Iris pigment epithelial cell (primary cell): ENCODE measurements at regions not wholly inside any gene's neighbourhood (a gene's known extent, or its start where the extent isn't known, plus 50 kb on each side); places are given as distances from the start of the nearest gene placed in this dataset.

Experiments used
- DNase-seq: peaks from one replicate; pipeline ENCODE4 v3.0.0-alpha.2; 2011; ENCODE audit warnings: low read depth

- no peak for DNase-seq
Observed at GRCh38 chr3:61311044-61311443, 59.8 kb upstream of the FHIT start.

GRCh38 chr3:61315871-61316270 is 64.6 kb upstream of the FHIT start:
- DNase-seq: peak; percentile 3

- no peak for DNase-seq
Observed at GRCh38 chr3:61323094-61323493, 71.8 kb upstream of the FHIT start.

GRCh38 chr3:61331929-61332552 is 80.8 kb upstream of the FHIT start:
- no peak for DNase-seq

- no peak for DNase-seq
Observed at GRCh38 chr3:61333192-61333961, 82.1 kb upstream of the FHIT start.

- DNase-seq: no peak
Observed at GRCh38 chr3:61334783-61335182, 83.5 kb upstream of the FHIT start.

- DNase-seq: no peak
Observed at GRCh38 chr3:61340931-61341461, 89.7 kb upstream of the FHIT start.

GRCh38 chr3:61343543-61343942 is 92.3 kb upstream of the FHIT start:
- no peak for DNase-seq

- no peak for DNase-seq
Observed at GRCh38 chr3:61345020-61345419, 93.8 kb upstream of the FHIT start.

GRCh38 chr3:61347981-61348380 is 96.7 kb upstream of the FHIT start:
- DNase-seq: no peak

- DNase-seq: no peak
Observed at GRCh38 chr3:61349717-61350116, 98.5 kb upstream of the FHIT start.

- DNase-seq: no peak
Observed at GRCh38 chr3:61350782-61351309, 99.6 kb upstream of the FHIT start.

- DNase-seq: no peak
Observed at GRCh38 chr3:61352306-61352705, 101.1 kb upstream of the FHIT start.

- no peak for DNase-seq
Observed at GRCh38 chr3:61353382-61353781, 102.1 kb upstream of the FHIT start.

- no peak for DNase-seq
Observed at GRCh38 chr3:61354604-61355003, 103.4 kb upstream of the FHIT start.

- DNase-seq: no peak
Observed at GRCh38 chr3:61356685-61357084, 105.4 kb upstream of the FHIT start.

GRCh38 chr3:61357902-61358301 is 106.7 kb upstream of the FHIT start:
- DNase-seq: no peak

GRCh38 chr3:61358364-61358763 is 107.1 kb upstream of the FHIT start:
- no peak for DNase-seq

GRCh38 chr3:61360297-61360965 is 109.2 kb upstream of the FHIT start:
- no peak for DNase-seq

- no peak for DNase-seq
Observed at GRCh38 chr3:61369678-61370077, 118.4 kb upstream of the FHIT start.

GRCh38 chr3:61371123-61371522 is 119.9 kb upstream of the FHIT start:
- peak; percentile 3 for DNase-seq

- DNase-seq: no peak
Observed at GRCh38 chr3:61372723-61373122, 121.5 kb upstream of the FHIT start.

GRCh38 chr3:61378311-61378710 is 127.1 kb upstream of the FHIT start:
- DNase-seq: no peak
